ENCODE measurements at regions not wholly inside any gene's neighbourhood (a gene's known extent, or its start where the extent isn't known, plus 50 kb on each side); places are given as distances from the start of the nearest gene placed in this dataset.

DNA sequence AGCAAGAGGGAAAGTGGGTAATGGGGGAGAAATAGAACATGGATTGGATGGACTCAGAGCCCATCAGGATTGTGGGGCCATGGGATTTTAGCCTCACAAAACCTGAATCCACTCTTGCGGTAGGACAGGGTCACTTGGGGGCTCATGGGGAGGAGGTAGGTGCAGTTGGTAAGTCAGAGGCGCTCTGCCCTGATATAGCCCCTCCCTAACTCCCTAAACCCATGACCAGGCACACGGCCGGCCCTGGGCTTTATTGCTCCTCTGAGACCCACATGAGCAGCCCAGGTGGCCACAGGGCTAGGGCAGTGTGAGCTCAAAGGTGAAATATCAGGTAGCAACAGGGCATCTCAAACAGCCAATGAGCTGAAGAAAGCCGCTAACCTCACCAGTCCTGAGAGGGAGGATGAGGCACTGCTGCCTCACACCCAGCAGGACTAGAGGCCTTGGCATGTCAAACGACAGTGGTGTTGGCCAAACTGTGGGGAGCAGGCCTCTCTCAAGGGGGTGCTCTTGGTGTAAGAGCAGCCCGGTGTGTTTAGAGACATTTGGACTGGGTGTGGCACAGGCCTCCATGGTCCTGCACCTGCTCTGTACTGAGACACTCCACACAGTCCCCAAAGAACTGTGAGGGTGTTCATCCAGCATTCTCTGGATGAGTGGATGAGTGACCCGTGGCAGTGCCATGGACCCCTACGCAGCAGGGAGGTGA lies 90.8 kb upstream of the HS6ST1 start:
- Histone ChIP-seq H3K4me2 (ENCODE audit: insufficient read depth, low read length) (no peak overlapping the region), H3K4me1 (ENCODE audit: insufficient read depth, low read length) (peaks cover 18% of the 10 kb centered on the region), H4K20me1 (ENCODE audit: insufficient read depth, low read length) (no peaks in the 10 kb centered on the region), H3K4me3 (ENCODE audit: insufficient read depth, low read length) (no peak overlapping the region), H3K27ac (ENCODE audit: low read depth, low read length) (peak overlapping the region; percentile 63), H3K36me3 (ENCODE audit: insufficient read depth, low read length) (no peaks in the 10 kb centered on the region), H3K27me3 (ENCODE audit: insufficient read depth, low read length) (no peaks in the 10 kb centered on the region), H3K9me3 (ENCODE audit: low read depth, low read length) (no peaks in the 10 kb centered on the region), H3K79me2 (ENCODE audit: insufficient read depth, low read length) (no peaks in the 10 kb centered on the region), H2AFZ (ENCODE audit: low read length) (peak overlapping the region; percentile 68)
- no peak for DNase-seq (ENCODE audit: insufficient read length, low spot score, missing footprints)
- TF ChIP-seq, protein P1, sequence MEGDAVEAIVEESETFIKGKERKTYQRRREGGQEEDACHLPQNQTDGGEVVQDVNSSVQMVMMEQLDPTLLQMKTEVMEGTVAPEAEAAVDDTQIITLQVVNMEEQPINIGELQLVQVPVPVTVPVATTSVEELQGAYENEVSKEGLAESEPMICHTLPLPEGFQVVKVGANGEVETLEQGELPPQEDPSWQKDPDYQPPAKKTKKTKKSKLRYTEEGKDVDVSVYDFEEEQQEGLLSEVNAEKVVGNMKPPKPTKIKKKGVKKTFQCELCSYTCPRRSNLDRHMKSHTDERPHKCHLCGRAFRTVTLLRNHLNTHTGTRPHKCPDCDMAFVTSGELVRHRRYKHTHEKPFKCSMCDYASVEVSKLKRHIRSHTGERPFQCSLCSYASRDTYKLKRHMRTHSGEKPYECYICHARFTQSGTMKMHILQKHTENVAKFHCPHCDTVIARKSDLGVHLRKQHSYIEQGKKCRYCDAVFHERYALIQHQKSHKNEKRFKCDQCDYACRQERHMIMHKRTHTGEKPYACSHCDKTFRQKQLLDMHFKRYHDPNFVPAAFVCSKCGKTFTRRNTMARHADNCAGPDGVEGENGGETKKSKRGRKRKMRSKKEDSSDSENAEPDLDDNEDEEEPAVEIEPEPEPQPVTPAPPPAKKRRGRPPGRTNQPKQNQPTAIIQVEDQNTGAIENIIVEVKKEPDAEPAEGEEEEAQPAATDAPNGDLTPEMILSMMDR (IDR thresholded peaks at IDR 0.05; ENCODE audit: extremely low read depth, low read depth, low read length): no peak

DNA sequence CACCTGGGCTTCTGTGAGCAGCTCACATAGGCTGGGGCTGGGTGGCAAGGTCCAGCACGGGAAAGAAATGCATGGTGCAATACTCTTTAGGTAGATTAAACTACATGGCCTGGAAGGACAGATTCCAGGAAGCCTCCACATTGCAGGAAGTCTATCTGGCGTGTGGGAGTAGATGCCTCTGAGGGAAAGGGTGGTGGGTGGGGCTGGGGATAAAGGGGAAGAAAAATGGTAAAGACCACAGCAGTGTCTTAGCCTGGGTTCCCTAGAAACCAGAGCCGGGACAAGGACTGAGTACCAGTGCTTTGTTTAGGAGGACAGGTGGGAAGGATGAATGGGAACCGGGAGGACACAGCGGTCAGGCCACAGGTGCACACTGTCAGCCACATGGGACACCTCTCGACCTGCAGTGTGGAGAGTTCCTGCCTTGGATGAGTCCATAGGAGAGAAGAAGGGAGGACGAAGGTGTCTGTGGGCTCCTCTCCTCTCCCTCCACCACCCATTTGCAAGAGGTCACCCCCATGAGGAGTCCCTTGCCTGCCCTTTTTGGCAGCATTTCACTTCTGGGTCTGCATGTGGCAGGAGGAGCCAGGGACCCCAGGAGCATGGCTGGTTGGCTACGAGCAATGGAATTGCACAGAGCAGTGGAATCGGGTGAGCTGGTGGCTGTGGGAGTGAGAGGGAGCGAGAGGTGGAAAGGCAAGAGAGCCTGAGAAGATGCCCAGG lies 91.5 kb upstream of the HS6ST1 start:
- Histone ChIP-seq H3K4me1 (ENCODE audit: insufficient read depth, low read length) (peaks cover 18% of the 10 kb centered on the region), H3K79me2 (ENCODE audit: insufficient read depth, low read length) (no peaks in the 10 kb centered on the region), H4K20me1 (ENCODE audit: insufficient read depth, low read length) (no peaks in the 10 kb centered on the region), H3K4me2 (ENCODE audit: insufficient read depth, low read length) (no peak overlapping the region), H3K36me3 (ENCODE audit: insufficient read depth, low read length) (no peaks in the 10 kb centered on the region), H2AFZ (ENCODE audit: low read length) (no peak overlapping the region), H3K27me3 (ENCODE audit: insufficient read depth, low read length) (no peaks in the 10 kb centered on the region), H3K4me3 (ENCODE audit: insufficient read depth, low read length) (no peak overlapping the region), H3K9me3 (ENCODE audit: low read depth, low read length) (no peaks in the 10 kb centered on the region), H3K27ac (ENCODE audit: low read depth, low read length) (no peak overlapping the region)
- DNase-seq (ENCODE audit: insufficient read length, low spot score, missing footprints): no peak
- TF ChIP-seq, protein P1 (IDR thresholded peaks at IDR 0.05; ENCODE audit: extremely low read depth, low read depth, low read length): no peak

DNA sequence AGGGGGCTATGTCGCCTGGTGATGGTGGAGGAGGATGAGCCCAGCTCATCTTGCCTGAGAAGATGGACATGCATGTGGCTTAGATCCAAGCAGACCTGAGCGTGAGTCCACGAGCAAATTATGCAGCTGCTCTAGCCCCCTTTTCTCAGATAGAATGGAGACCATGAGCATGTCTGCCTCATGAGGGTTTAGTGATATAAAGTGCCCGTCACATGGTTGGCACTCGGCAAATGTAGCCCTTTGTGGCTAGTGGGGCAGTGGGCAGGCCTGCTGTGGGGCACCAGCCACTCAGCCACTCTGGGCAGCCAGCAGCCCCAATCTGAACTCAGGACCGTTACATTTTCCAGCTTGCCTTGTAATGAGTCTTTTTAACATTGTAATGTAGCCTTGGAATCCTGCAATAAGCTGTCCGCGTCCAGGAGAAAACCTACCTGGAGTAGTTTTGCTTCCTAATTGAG lies 92.1 kb upstream of the HS6ST1 start:
- Histone ChIP-seq H3K4me3 (ENCODE audit: insufficient read depth, low read length) (no peak overlapping the region), H3K27me3 (ENCODE audit: insufficient read depth, low read length) (no peaks in the 10 kb centered on the region), H3K9me3 (ENCODE audit: low read depth, low read length) (no peaks in the 10 kb centered on the region), H3K4me1 (ENCODE audit: insufficient read depth, low read length) (peaks cover 18% of the 10 kb centered on the region), H3K79me2 (ENCODE audit: insufficient read depth, low read length) (no peaks in the 10 kb centered on the region), H4K20me1 (ENCODE audit: insufficient read depth, low read length) (no peaks in the 10 kb centered on the region), H2AFZ (ENCODE audit: low read length) (no peak overlapping the region), H3K36me3 (ENCODE audit: insufficient read depth, low read length) (no peaks in the 10 kb centered on the region), H3K4me2 (ENCODE audit: insufficient read depth, low read length) (no peak overlapping the region), H3K27ac (ENCODE audit: low read depth, low read length) (no peak overlapping the region)
- TF ChIP-seq, protein P1 (IDR thresholded peaks at IDR 0.05; ENCODE audit: extremely low read depth, low read depth, low read length): no peak
- no peak for DNase-seq (ENCODE audit: insufficient read length, low spot score, missing footprints)

DNA sequence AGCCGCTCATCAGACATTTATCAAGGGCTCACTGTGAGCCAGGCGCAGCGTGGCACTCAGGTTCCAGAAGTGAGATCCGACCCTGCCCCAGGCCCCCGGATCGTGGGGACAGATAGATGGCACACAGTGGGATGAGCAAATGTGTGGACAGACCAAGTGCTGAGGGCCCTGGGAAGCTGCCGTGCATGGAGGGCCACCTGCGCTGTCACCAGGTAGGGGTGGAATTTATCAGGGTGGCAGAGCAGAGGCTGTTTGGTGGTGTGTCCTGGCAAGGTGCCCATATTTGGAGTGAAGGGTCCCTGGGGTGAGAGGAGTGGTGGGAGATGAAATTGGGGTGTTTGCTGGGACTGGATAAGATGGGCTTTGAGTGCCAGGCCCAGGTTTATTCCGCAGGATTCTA lies 92.8 kb upstream of the HS6ST1 start:
- H3K4me3 ChIP-seq (ENCODE audit: insufficient read depth, low read length): no peak overlapping the region
- no peaks in the 10 kb centered on the region for H4K20me1 ChIP-seq (ENCODE audit: insufficient read depth, low read length)
- no peaks in the 10 kb centered on the region for H3K36me3 ChIP-seq (ENCODE audit: insufficient read depth, low read length)
- DNase-seq (ENCODE audit: insufficient read length, low spot score, missing footprints): no peak
- H3K27me3 ChIP-seq (ENCODE audit: insufficient read depth, low read length): no peaks in the 10 kb centered on the region
- H2AFZ ChIP-seq (ENCODE audit: low read length): no peak overlapping the region
- H3K27ac ChIP-seq (ENCODE audit: low read depth, low read length): no peak overlapping the region
- H3K9me3 ChIP-seq (ENCODE audit: low read depth, low read length): no peaks in the 10 kb centered on the region
- no peak overlapping the region for H3K4me2 ChIP-seq (ENCODE audit: insufficient read depth, low read length)
- no peaks in the 10 kb centered on the region for H3K79me2 ChIP-seq (ENCODE audit: insufficient read depth, low read length)
- TF ChIP-seq, protein P1 (IDR thresholded peaks at IDR 0.05; ENCODE audit: extremely low read depth, low read depth, low read length): no peak
- peaks cover 18% of the 10 kb centered on the region for H3K4me1 ChIP-seq (ENCODE audit: insufficient read depth, low read length)
